Smooth muscle cell (in vitro differentiated cells): ENCODE measurements at regions not wholly inside any gene's neighbourhood (a gene's known extent, or its start where the extent isn't known, plus 50 kb on each side); places are given as distances from the start of the nearest gene placed in this dataset.

Source experiments
- DNase-seq: peaks from one replicate; lab custom pipeline; 2025; ENCODE audit not compliant: unreplicated experiment; lab: John Stamatoyannopoulos, UW
- H2AFZ ChIP-seq: fragments of 200-600 bp; sonication (generic); 2 replicates; pipeline ENCODE4 v1.6.0; 2016; ENCODE audit warnings: antibody characterized with exemption, low read depth, mild to moderate bottlenecking
- H3F3A ChIP-seq: fragments of 200-600 bp; sonication (generic); 2 replicates; pipeline ENCODE4 v1.6.0; 2017; ENCODE audit warnings: antibody characterized with exemption, low read depth
- H3K27ac ChIP-seq: fragments of 200-600 bp; sonication (generic); 2 replicates; pipeline ENCODE4 v1.5.1; 2016; ENCODE audit warnings: low read depth, mild to moderate bottlenecking
- H3K27me3 ChIP-seq: fragments of 200-600 bp; sonication (generic); 2 replicates; pipeline ENCODE4 v1.6.1; 2016; ENCODE audit warnings: low read depth, mild to moderate bottlenecking
- H3K36me3 ChIP-seq: fragments of 200-600 bp; sonication (generic); 2 replicates; pipeline ENCODE4 v1.5.1; 2016; ENCODE audit warnings: low read depth
- H3K4me1 ChIP-seq: fragments of 200-600 bp; sonication (generic); 2 replicates; pipeline ENCODE4 v1.5.1; 2016; ENCODE audit warnings: low read depth
- H3K4me2 ChIP-seq: fragments of 200-600 bp; sonication (generic); 2 replicates; pipeline ENCODE4 v1.6.0; 2016; ENCODE audit warnings: mild to moderate bottlenecking
- H3K4me3 ChIP-seq: fragments of 200-600 bp; sonication (generic); 2 replicates; pipeline ENCODE4 v1.5.1; 2016; ENCODE audit warnings: mild to moderate bottlenecking
- H3K79me2 ChIP-seq: fragments of 200-600 bp; sonication (generic); 2 replicates; pipeline ENCODE4 v1.6.0; 2016; ENCODE audit warnings: low read depth, mild to moderate bottlenecking
- H3K9ac ChIP-seq: fragments of 200-600 bp; sonication (generic); 2 replicates; pipeline ENCODE4 v1.6.0; 2016; ENCODE audit warnings: low read depth
- H3K9me3 ChIP-seq: fragments of 200-600 bp; sonication (generic); replicated peaks from 2 replicates; pipeline ENCODE4 v1.5.1; 2016; ENCODE audit warnings: low read depth
- H4K20me1 ChIP-seq: fragments of 200-600 bp; sonication (generic); 2 replicates; pipeline ENCODE4 v1.6.0; 2016; ENCODE audit warnings: low read depth
- CTCF ChIP-seq: fragments of 200-600 bp; sonication (generic); IDR thresholded peaks from 2 replicates; pipeline ENCODE4 v1.5.1; 2017; ENCODE audit warnings: borderline replicate concordance, mild to moderate bottlenecking, antibody characterized with exemption; ENCODE audit not compliant: insufficient read depth, poor library complexity, severe bottlenecking
- WGBS: methylation state at CpG from one replicate; pipeline ENCODE4 v1.1.7; 2016; ENCODE audit warnings: low lambda C conversion rate; 5-methylcytosine and 5-hydroxymethylcytosine counted together

- Histone ChIP-seq H3K36me3 (no peaks in the 10 kb centered on the region), H2AFZ (no peak overlapping the region), H3K4me2 (no peak overlapping the region), H3K9me3 (no peaks in the 10 kb centered on the region), H3K4me1 (peaks cover 8% of the 10 kb centered on the region), H3K79me2 (no peaks in the 10 kb centered on the region), H4K20me1 (no peaks in the 10 kb centered on the region), H3K4me3 (no peak overlapping the region), H3F3A (no peaks in the 10 kb centered on the region), H3K27ac (no peak overlapping the region), H3K27me3 (no peaks in the 10 kb centered on the region), H3K9ac (no peak overlapping the region)
- no peak for DNase-seq
- no peak for TF ChIP-seq CTCF
- 77% methylated on average over 3 of the region's 3 CpGs for WGBS
These were observed 331.8 kb downstream of the PRL start for GRCh38 chr6:21965016-21965415.

GRCh38 chr6:21965953-21966539 is 330.8 kb downstream of the PRL start:
- no peak overlapping the region for H3K27ac ChIP-seq
- H3K4me3 ChIP-seq: no peak overlapping the region
- H3K79me2 ChIP-seq: no peaks in the 10 kb centered on the region
- no peaks in the 10 kb centered on the region for H4K20me1 ChIP-seq
- no peaks in the 10 kb centered on the region for H3F3A ChIP-seq
- H3K9ac ChIP-seq: no peak overlapping the region
- no peaks in the 10 kb centered on the region for H3K27me3 ChIP-seq
- no peak for DNase-seq
- H3K4me1 ChIP-seq: peaks cover 14% of the 10 kb centered on the region
- no peaks in the 10 kb centered on the region for H3K9me3 ChIP-seq
- no peak overlapping the region for H3K4me2 ChIP-seq
- TF ChIP-seq CTCF: no peak
- 87% methylated on average over 8 of the region's 8 CpGs for WGBS
- no peaks in the 10 kb centered on the region for H3K36me3 ChIP-seq
- no peak overlapping the region for H2AFZ ChIP-seq

GRCh38 chr6:21967056-21967974 is 329.5 kb downstream of the PRL start:
- H3F3A ChIP-seq: no peaks in the 10 kb centered on the region
- no peaks in the 10 kb centered on the region for H4K20me1 ChIP-seq
- H3K9ac ChIP-seq: no peak overlapping the region
- H3K4me3 ChIP-seq: no peak overlapping the region
- H3K27ac ChIP-seq: no peak overlapping the region
- no peak for TF ChIP-seq CTCF
- peak overlapping the region; percentile 60 for H2AFZ ChIP-seq
- no peaks in the 10 kb centered on the region for H3K27me3 ChIP-seq
- H3K4me2 ChIP-seq: peak overlapping the region; percentile 11
- 52% methylated on average over 9 of the region's 9 CpGs for WGBS
- H3K4me1 ChIP-seq: peaks cover 27% of the 10 kb centered on the region
- H3K79me2 ChIP-seq: no peaks in the 10 kb centered on the region
- H3K36me3 ChIP-seq: no peaks in the 10 kb centered on the region
- no peak for DNase-seq
- H3K9me3 ChIP-seq: no peaks in the 10 kb centered on the region

GRCh38 chr6:21968411-21968810 is 328.4 kb downstream of the PRL start:
- no peak overlapping the region for H3K27ac ChIP-seq
- no peak overlapping the region for H3K4me3 ChIP-seq
- no peak for DNase-seq
- H3F3A ChIP-seq: no peaks in the 10 kb centered on the region
- 95% methylated on average over 2 of the region's 2 CpGs for WGBS
- no peaks in the 10 kb centered on the region for H3K27me3 ChIP-seq
- H3K36me3 ChIP-seq: no peaks in the 10 kb centered on the region
- peaks cover 30% of the 10 kb centered on the region for H3K4me1 ChIP-seq
- no peaks in the 10 kb centered on the region for H4K20me1 ChIP-seq
- TF ChIP-seq CTCF: no peak
- no peak overlapping the region for H3K9ac ChIP-seq
- no peak overlapping the region for H3K4me2 ChIP-seq
- H2AFZ ChIP-seq: no peak overlapping the region
- H3K79me2 ChIP-seq: no peaks in the 10 kb centered on the region
- no peaks in the 10 kb centered on the region for H3K9me3 ChIP-seq
